ENCODE measurements at regions not wholly inside any gene's neighbourhood (a gene's known extent, or its start where the extent isn't known, plus 50 kb on each side); places are given as distances from the start of the nearest gene placed in this dataset.

DNA sequence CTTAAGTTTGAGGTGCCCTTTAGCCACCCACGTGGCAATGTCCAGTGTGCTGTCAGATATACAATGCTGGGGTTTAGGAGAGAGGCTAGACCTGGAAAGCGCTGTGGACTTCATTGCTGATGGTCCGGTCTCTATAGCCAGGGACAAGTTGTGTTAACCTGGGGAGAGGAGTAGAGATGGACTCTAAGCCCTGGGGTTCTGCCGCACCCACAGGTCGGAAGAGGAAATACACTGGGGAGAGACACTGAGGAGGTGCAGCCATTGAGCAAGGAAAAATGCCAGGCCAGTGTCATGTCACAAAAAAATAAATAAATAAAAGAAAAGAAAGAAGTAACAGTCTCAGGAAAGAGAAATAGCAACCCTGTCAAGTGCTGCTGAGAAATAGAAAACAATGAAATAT lies 106.9 kb upstream of the CBLN2 start:
- TF ChIP-seq ZNF473 (tag by site-specific recombination; IDR thresholded peaks at IDR 0.05) = no peak
- TF ChIP-seq, protein P1, sequence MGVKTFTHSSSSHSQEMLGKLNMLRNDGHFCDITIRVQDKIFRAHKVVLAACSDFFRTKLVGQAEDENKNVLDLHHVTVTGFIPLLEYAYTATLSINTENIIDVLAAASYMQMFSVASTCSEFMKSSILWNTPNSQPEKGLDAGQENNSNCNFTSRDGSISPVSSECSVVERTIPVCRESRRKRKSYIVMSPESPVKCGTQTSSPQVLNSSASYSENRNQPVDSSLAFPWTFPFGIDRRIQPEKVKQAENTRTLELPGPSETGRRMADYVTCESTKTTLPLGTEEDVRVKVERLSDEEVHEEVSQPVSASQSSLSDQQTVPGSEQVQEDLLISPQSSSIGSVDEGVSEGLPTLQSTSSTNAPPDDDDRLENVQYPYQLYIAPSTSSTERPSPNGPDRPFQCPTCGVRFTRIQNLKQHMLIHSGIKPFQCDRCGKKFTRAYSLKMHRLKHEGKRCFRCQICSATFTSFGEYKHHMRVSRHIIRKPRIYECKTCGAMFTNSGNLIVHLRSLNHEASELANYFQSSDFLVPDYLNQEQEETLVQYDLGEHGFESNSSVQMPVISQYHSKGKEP (tag by site-specific recombination; IDR thresholded peaks at IDR 0.05) = no peak
- TF ChIP-seq, protein P2, sequence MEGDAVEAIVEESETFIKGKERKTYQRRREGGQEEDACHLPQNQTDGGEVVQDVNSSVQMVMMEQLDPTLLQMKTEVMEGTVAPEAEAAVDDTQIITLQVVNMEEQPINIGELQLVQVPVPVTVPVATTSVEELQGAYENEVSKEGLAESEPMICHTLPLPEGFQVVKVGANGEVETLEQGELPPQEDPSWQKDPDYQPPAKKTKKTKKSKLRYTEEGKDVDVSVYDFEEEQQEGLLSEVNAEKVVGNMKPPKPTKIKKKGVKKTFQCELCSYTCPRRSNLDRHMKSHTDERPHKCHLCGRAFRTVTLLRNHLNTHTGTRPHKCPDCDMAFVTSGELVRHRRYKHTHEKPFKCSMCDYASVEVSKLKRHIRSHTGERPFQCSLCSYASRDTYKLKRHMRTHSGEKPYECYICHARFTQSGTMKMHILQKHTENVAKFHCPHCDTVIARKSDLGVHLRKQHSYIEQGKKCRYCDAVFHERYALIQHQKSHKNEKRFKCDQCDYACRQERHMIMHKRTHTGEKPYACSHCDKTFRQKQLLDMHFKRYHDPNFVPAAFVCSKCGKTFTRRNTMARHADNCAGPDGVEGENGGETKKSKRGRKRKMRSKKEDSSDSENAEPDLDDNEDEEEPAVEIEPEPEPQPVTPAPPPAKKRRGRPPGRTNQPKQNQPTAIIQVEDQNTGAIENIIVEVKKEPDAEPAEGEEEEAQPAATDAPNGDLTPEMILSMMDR (tag by site-specific recombination; IDR thresholded peaks at IDR 0.05) = no peak
- TF ChIP-seq ZNF624 (tag by site-specific recombination; IDR thresholded peaks at IDR 0.05) = no peak
- TF ChIP-seq, protein P3, sequence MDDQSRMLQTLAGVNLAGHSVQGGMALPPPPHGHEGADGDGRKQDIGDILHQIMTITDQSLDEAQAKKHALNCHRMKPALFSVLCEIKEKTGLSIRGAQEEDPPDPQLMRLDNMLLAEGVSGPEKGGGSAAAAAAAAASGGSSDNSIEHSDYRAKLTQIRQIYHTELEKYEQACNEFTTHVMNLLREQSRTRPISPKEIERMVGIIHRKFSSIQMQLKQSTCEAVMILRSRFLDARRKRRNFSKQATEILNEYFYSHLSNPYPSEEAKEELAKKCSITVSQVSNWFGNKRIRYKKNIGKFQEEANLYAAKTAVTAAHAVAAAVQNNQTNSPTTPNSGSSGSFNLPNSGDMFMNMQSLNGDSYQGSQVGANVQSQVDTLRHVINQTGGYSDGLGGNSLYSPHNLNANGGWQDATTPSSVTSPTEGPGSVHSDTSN (CRISPR knock-in tag; IDR thresholded peaks at IDR 0.05) = no peak
- no peak for TF ChIP-seq KLF9 (tag by site-specific recombination; IDR thresholded peaks at IDR 0.05; ENCODE audit: low read depth)
- no peak for TF ChIP-seq YY1 (tag by site-specific recombination; IDR thresholded peaks at IDR 0.05)
- TF ChIP-seq ZNF404 (tag by site-specific recombination; IDR thresholded peaks at IDR 0.05) = no peak
- TF ChIP-seq ZEB2 (tag by site-specific recombination; IDR thresholded peaks at IDR 0.05) = no peak
- TF ChIP-seq HOXA7 (CRISPR knock-in tag; IDR thresholded peaks at IDR 0.05; ENCODE audit: borderline replicate concordance) = no peak
- no peak for TF ChIP-seq ZNF24 (tag by site-specific recombination; IDR thresholded peaks at IDR 0.05)
- TF ChIP-seq ZNF140 (tag by site-specific recombination; IDR thresholded peaks at IDR 0.05) = no peak

All from HEK293 (cell line).